Pons (tissue), 1 donor: ENCODE measurements at regions not wholly inside any gene's neighbourhood (a gene's known extent, or its start where the extent isn't known, plus 50 kb on each side); places are given as distances from the start of the nearest gene placed in this dataset.

Experiments used
- DNase-seq: peaks from one replicate; pipeline ENCODE4 v3.0.0-alpha.2; 2016; ENCODE audit warnings: low spot score

- no peak for DNase-seq
These were observed 975.2 kb upstream of the GHITM start for GRCh38 chr10:83164156-83164555.

GRCh38 chr10:83165265-83165664 is 974.0 kb upstream of the GHITM start:
- DNase-seq: no peak

GRCh38 chr10:83166344-83166743 is 973.0 kb upstream of the GHITM start:
- peak; percentile 4 for DNase-seq

GRCh38 chr10:83167081-83167480 is 972.2 kb upstream of the GHITM start:
- DNase-seq: no peak

- no peak for DNase-seq
These were observed 962.4 kb upstream of the GHITM start for GRCh38 chr10:83176901-83177300.

- DNase-seq: no peak
These were observed 960.8 kb upstream of the GHITM start for GRCh38 chr10:83178526-83178925.

- DNase-seq: no peak
These were observed 959.9 kb upstream of the GHITM start for GRCh38 chr10:83179371-83179770.

GRCh38 chr10:83182076-83182475 is 957.2 kb upstream of the GHITM start:
- no peak for DNase-seq

- DNase-seq: no peak
These were observed 954.7 kb upstream of the GHITM start for GRCh38 chr10:83184641-83185040.

GRCh38 chr10:83190614-83191013 is 948.7 kb upstream of the GHITM start:
- DNase-seq: no peak

- DNase-seq: no peak
These were observed 946.3 kb upstream of the GHITM start for GRCh38 chr10:83193026-83193425.

- DNase-seq: no peak
These were observed 944.3 kb upstream of the GHITM start for GRCh38 chr10:83195021-83195420.

GRCh38 chr10:83199374-83199773 is 939.9 kb upstream of the GHITM start:
- no peak for DNase-seq

- DNase-seq: no peak
These were observed 933.4 kb upstream of the GHITM start for GRCh38 chr10:83205861-83206260.

- DNase-seq: no peak
These were observed 926.5 kb upstream of the GHITM start for GRCh38 chr10:83212632-83213334.

GRCh38 chr10:83214136-83214535 is 925.2 kb upstream of the GHITM start:
- no peak for DNase-seq

- DNase-seq: no peak
These were observed 921.1 kb upstream of the GHITM start for GRCh38 chr10:83218205-83218604.

GRCh38 chr10:83222300-83222699 is 917.0 kb upstream of the GHITM start:
- DNase-seq: no peak

GRCh38 chr10:83222832-83223742 is 916.2 kb upstream of the GHITM start:
- no peak for DNase-seq

- DNase-seq: no peak
These were observed 913.5 kb upstream of the GHITM start for GRCh38 chr10:83225781-83226180.

- no peak for DNase-seq
These were observed 909.3 kb upstream of the GHITM start for GRCh38 chr10:83229991-83230390.

- DNase-seq: no peak
These were observed 905.6 kb upstream of the GHITM start for GRCh38 chr10:83233691-83234090.

GRCh38 chr10:83248106-83248631 is 891.1 kb upstream of the GHITM start:
- DNase-seq: no peak
